Fibroblast of lung (primary cell): ENCODE measurements at regions not wholly inside any gene's neighbourhood (a gene's known extent, or its start where the extent isn't known, plus 50 kb on each side); places are given as distances from the start of the nearest gene placed in this dataset.

Experiments
- CTCF ChIP-seq, 2 donors: IDR thresholded peaks in 1 of 2; conservative IDR thresholded peaks in 1 of 2; 1 replicate in 1 of 2; 2 replicates in 1 of 2; pipeline ENCODE4 v1.5.1; 2011 to 2012; ENCODE audit warnings: low read length in 2 of 2, control low read depth in 1 of 2, inconsistent platforms in 1 of 2, low read depth in 1 of 2, mild to moderate bottlenecking in 1 of 2
- EZH2 ChIP-seq: IDR thresholded peaks from 2 replicates; pipeline ENCODE4 v1.5.1; 2012; ENCODE audit warnings: low read length, control low read depth, mild to moderate bottlenecking; ENCODE audit errors: missing control alignments

GRCh38 chr6:131383421-131384411 lies 189.3 kb upstream of the ARG1 start:
- TF ChIP-seq CTCF (conservative IDR thresholded peaks at IDR 0.05 in 1 of 2, IDR thresholded peaks at IDR 0.05 in 1 of 2; ENCODE audit: low read depth in 1 of 2, low read length in 2 of 2), result no peak
- TF ChIP-seq EZH2, result no peak
